Right atrium auricular region (tissue), 2 donors: ENCODE measurements at regions not wholly inside any gene's neighbourhood (a gene's known extent, or its start where the extent isn't known, plus 50 kb on each side); places are given as distances from the start of the nearest gene placed in this dataset.

Source experiments
- DNase-seq: peaks from one replicate; pipeline ENCODE4 v3.0.0-alpha.2; 2019; ENCODE audit warnings: low spot score
- H3K27ac ChIP-seq, 2 donors: fragments of 200-600 bp; sonication (generic); 1 replicate in 1 of 2; 2 replicates in 1 of 2; pipeline ENCODE4 v1.5.1; 2016 to 2019
- H3K27me3 ChIP-seq, 2 donors: fragments of 200-600 bp; sonication (generic); one replicate each; pipeline versions ENCODE4 v1.5.1 to v1.6.0; 2017 to 2019
- H3K36me3 ChIP-seq: fragments of 200-600 bp; sonication (generic); one replicate; pipeline ENCODE4 v1.5.1; 2016
- H3K4me1 ChIP-seq, 2 donors: fragments of 200-600 bp; sonication (generic); one replicate each; pipeline versions ENCODE4 v1.5.1 to v1.6.0; 2017 to 2019
- H3K4me3 ChIP-seq, 2 donors: fragments of 200-600 bp; sonication (generic); 1 replicate in 1 of 2; 2 replicates in 1 of 2; pipeline ENCODE4 v1.5.1; 2017 to 2019; ENCODE audit warnings: mild to moderate bottlenecking in 1 of 2, moderate library complexity in 1 of 2
- H3K9me3 ChIP-seq, 2 donors: fragments of 200-600 bp; sonication (generic); one replicate each; pipeline ENCODE4 v1.5.1; 2019
- CTCF ChIP-seq, 2 donors: fragments of 200-600 bp; sonication (generic); IDR thresholded peaks; one replicate each; pipeline ENCODE4 v1.5.1; 2019; ENCODE audit warnings: antibody characterized with exemption in 2 of 2

GRCh38 chr10:78476156-78476555 is 442.5 kb downstream of the RPS24 start:
- H3K4me3 ChIP-seq, result no peak overlapping the region
- TF ChIP-seq CTCF (IDR thresholded peaks at IDR 0.05), result no peak
- H3K9me3 ChIP-seq, result no peaks in the 10 kb centered on the region
- no peak for DNase-seq
- H3K27me3 ChIP-seq, result no peaks in the 10 kb centered on the region
- no peaks in the 10 kb centered on the region for H3K36me3 ChIP-seq
- no peaks in the 10 kb centered on the region for H3K4me1 ChIP-seq
- no peak overlapping the region for H3K27ac ChIP-seq

DNA sequence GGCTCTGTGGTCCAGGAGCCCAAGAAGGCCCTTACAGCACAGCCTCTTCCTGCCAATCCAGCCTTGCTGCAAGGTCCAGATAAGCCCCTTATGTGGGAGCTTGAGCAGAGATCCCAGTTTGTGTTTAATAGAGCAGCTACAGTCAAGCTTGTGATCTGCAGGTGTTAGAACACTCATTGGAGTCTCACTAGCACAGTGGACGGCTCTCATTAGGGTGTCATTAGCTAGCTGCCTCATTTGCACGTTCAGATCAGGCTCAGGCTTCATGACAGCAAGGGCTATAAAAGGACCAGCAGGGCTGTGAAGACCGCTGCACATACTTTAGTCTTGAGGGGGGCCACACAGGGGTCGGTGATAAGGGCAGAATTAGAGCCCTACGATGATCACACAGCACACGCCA is 443.2 kb downstream of the RPS24 start:
- TF ChIP-seq CTCF (IDR thresholded peaks at IDR 0.05), result no peak
- Histone ChIP-seq H3K4me1 (no peaks in the 10 kb centered on the region), H3K27ac (no peak overlapping the region), H3K9me3 (no peaks in the 10 kb centered on the region), H3K36me3 (no peaks in the 10 kb centered on the region), H3K27me3 (no peaks in the 10 kb centered on the region), H3K4me3 (no peak overlapping the region)
- no peak for DNase-seq

- H3K36me3 ChIP-seq, result no peaks in the 10 kb centered on the region
- no peak overlapping the region for H3K27ac ChIP-seq
- no peak overlapping the region for H3K4me3 ChIP-seq
- H3K27me3 ChIP-seq, result no peaks in the 10 kb centered on the region
- no peaks in the 10 kb centered on the region for H3K4me1 ChIP-seq
- H3K9me3 ChIP-seq, result no peaks in the 10 kb centered on the region
- no peak for TF ChIP-seq CTCF (IDR thresholded peaks at IDR 0.05)
- DNase-seq, result no peak
These were observed 445.3 kb downstream of the RPS24 start for GRCh38 chr10:78478919-78479318.

DNA sequence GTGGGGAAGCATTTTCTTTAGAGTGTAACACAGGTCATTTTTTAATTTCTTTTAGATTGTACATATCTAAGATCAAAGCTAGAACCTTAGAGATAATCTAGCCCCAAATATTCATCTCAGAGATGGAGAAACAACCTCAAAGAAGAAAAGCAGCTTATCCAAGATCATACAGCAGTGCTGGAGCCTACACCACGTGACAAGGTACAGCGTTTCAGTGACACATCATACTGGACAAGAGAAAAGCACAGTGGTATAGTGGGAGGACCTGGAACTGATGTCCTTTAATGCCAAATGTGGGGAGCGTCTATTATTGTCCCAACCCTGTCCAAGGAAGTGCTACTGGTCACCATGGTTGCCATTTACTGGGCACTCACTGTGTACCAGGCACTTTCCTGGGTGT is 445.8 kb downstream of the RPS24 start:
- Histone ChIP-seq H3K27ac (no peak overlapping the region), H3K9me3 (no peaks in the 10 kb centered on the region), H3K4me1 (no peaks in the 10 kb centered on the region), H3K36me3 (no peaks in the 10 kb centered on the region), H3K27me3 (no peaks in the 10 kb centered on the region), H3K4me3 (no peak overlapping the region)
- no peak for TF ChIP-seq CTCF (IDR thresholded peaks at IDR 0.05)
- DNase-seq, result no peak

- Histone ChIP-seq H3K4me1 (no peaks in the 10 kb centered on the region), H3K9me3 (no peaks in the 10 kb centered on the region), H3K27ac (no peak overlapping the region), H3K27me3 (no peaks in the 10 kb centered on the region), H3K36me3 (no peaks in the 10 kb centered on the region), H3K4me3 (no peak overlapping the region)
- DNase-seq, result no peak
- TF ChIP-seq CTCF (IDR thresholded peaks at IDR 0.05), result no peak
These were observed 448.2 kb downstream of the RPS24 start for GRCh38 chr10:78481842-78482241.

DNA sequence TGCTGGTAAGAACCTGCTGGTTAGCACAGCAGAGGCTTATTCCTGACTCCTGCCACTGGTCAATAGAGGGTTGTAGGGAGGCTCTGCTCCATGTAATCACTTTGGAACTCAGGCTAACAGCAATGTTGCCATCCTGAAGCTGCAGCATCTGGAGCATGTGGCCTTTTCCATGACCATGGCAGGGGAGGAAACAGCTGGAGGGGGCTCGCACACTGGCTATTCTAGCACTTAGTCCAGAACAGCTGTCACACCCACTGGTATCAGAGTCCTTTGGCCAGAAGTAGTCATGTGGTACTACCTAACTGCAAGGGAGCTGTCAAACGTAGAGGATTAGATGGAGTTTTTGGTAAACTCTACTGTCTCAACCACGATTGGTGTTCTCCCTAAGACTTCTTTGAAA is 450.0 kb downstream of the RPS24 start:
- DNase-seq, result no peak
- Histone ChIP-seq H3K4me1 (no peaks in the 10 kb centered on the region), H3K9me3 (no peaks in the 10 kb centered on the region), H3K27ac (no peak overlapping the region), H3K36me3 (no peaks in the 10 kb centered on the region), H3K27me3 (no peaks in the 10 kb centered on the region), H3K4me3 (no peak overlapping the region)
- TF ChIP-seq CTCF (IDR thresholded peaks at IDR 0.05), result no peak
